ENCODE measurements at regions not wholly inside any gene's neighbourhood (a gene's known extent, or its start where the extent isn't known, plus 50 kb on each side); places are given as distances from the start of the nearest gene placed in this dataset.
"Not testable (repeated sequence)": the region's sequence is repeated elsewhere in the genome, so short reads cannot be mapped to it uniquely, and the experiment has no call there.

DNA sequence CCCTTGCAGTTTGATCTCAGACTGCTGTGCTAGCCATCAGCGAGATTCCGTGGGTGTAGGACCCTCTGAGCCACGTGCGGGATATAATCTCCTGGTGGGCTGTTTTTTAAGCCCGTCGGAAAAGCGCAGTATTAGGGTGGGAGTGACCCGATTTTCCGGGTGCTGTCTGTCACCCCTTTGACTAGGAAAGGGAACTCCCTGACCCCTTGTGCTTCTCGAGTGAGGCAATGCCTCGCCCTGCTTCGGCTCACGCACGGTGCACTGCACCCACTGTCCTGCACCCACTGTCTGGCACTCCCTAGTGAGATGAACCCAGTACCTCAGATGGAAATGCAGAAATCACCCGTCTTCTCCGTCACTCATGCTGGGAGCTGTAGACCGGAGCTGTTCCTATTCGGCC is 728.9 kb upstream of the SPRY2 start:
- H3K79me1 ChIP-seq (ENCODE audit: low read depth, low read length); H3K4ac ChIP-seq (ENCODE audit: low read length); H3K4me1 ChIP-seq (ENCODE audit: control insufficient read depth in 2 of 2, insufficient read depth in 1 of 2, low read depth in 1 of 2, low read length in 2 of 2); H4K91ac ChIP-seq (ENCODE audit: low read depth, low read length, poor library complexity); H2BK120ac ChIP-seq (ENCODE audit: low read depth, low read length); H3K9ac ChIP-seq (ENCODE audit: low read depth, low read length, poor library complexity); H3K23ac ChIP-seq (ENCODE audit: low read depth, low read length, poor library complexity); H4K8ac ChIP-seq (ENCODE audit: low read depth, low read length); H3K36me3 ChIP-seq (replicated peaks in 1 of 2; ENCODE audit: control insufficient read depth in 2 of 2, insufficient read depth in 2 of 2, low read length in 2 of 2); DNase-seq (ENCODE audit: low spot score); H2BK5ac ChIP-seq (ENCODE audit: low read length); H3K27ac ChIP-seq (replicated peaks; ENCODE audit: low read length); H2AFZ ChIP-seq (ENCODE audit: low read length); H2BK12ac ChIP-seq (ENCODE audit: low read length); H3K4me3 ChIP-seq (ENCODE audit: low read length in 2 of 2); H3K27me3 ChIP-seq (ENCODE audit: control insufficient read depth in 3 of 3, insufficient read depth in 3 of 3, low read depth in 1 of 3, low read length in 3 of 3); H2BK15ac ChIP-seq (ENCODE audit: low read length); H3K14ac ChIP-seq (ENCODE audit: low read length); H2AK5ac ChIP-seq (ENCODE audit: low read depth, low read length); H3K9me3 ChIP-seq (replicated peaks in 1 of 2; ENCODE audit: control insufficient read depth in 2 of 2, insufficient read depth in 1 of 2, low read depth in 1 of 2, low read length in 2 of 2); H3K18ac ChIP-seq (ENCODE audit: low read length); H3K4me2 ChIP-seq (ENCODE audit: insufficient read depth, low read length, poor library complexity, severe bottlenecking): not testable (repeated sequence)
- WGBS, 2 donors (ENCODE audit: extremely low coverage in 2 of 2, insufficient read length in 2 of 2, insufficient replicate concordance in 1 of 2): no CpG with 5 or more reads among the region's 18 CpGs

DNA sequence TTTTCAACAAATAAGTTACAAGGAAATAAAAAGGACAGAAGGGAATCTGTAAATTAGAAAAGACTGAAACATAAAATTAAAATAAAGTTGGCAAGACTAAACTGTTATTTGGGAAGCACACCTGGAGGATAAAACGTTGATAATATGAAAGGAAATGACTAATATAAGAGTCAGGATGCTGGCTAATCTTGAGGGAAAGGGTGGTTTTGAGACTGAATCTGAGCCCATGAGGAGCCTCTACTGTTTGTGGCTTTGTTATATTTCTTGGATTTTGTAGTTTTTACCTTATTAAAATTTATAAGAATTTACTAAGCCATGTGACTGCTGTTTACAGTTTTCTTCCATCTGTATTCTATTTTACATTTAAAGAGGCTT is 718.0 kb upstream of the SPRY2 start:
- Histone ChIP-seq H2BK120ac (ENCODE audit: low read depth, low read length) (no peak overlapping the region), H3K4me1 (ENCODE audit: control insufficient read depth in 2 of 2, insufficient read depth in 1 of 2, low read depth in 1 of 2, low read length in 2 of 2) (no peaks in the 10 kb centered on the region), H3K27me3 (ENCODE audit: control insufficient read depth in 3 of 3, insufficient read depth in 3 of 3, low read depth in 1 of 3, low read length in 3 of 3) (no peaks in the 10 kb centered on the region), H3K4me3 (ENCODE audit: low read length in 2 of 2) (no peak overlapping the region), H4K91ac (ENCODE audit: low read depth, low read length, poor library complexity) (no peak overlapping the region), H4K8ac (ENCODE audit: low read depth, low read length) (no peak overlapping the region), H3K4me2 (ENCODE audit: insufficient read depth, low read length, poor library complexity, severe bottlenecking) (no peak overlapping the region), H3K36me3 (replicated peaks in 1 of 2; ENCODE audit: control insufficient read depth in 2 of 2, insufficient read depth in 2 of 2, low read length in 2 of 2) (no peaks in the 10 kb centered on the region), H2BK15ac (ENCODE audit: low read length) (no peak overlapping the region), H3K27ac (replicated peaks; ENCODE audit: low read length) (no peak overlapping the region), H3K79me1 (ENCODE audit: low read depth, low read length) (no peaks in the 10 kb centered on the region), H3K14ac (ENCODE audit: low read length) (no peak overlapping the region), H3K23ac (ENCODE audit: low read depth, low read length, poor library complexity) (no peak overlapping the region), H2BK12ac (ENCODE audit: low read length) (no peak overlapping the region), H2BK5ac (ENCODE audit: low read length) (no peak overlapping the region), H3K4ac (ENCODE audit: low read length) (no peak overlapping the region), H3K18ac (ENCODE audit: low read length) (no peak overlapping the region), H3K9ac (ENCODE audit: low read depth, low read length, poor library complexity) (no peak overlapping the region), H2AK5ac (ENCODE audit: low read depth, low read length) (no peak overlapping the region), H3K9me3 (replicated peaks in 1 of 2; ENCODE audit: control insufficient read depth in 2 of 2, insufficient read depth in 1 of 2, low read depth in 1 of 2, low read length in 2 of 2) (no peaks in the 10 kb centered on the region), H2AFZ (ENCODE audit: low read length) (no peak overlapping the region)
- no peak for DNase-seq (ENCODE audit: low spot score)
- WGBS, 2 donors (ENCODE audit: extremely low coverage in 2 of 2, insufficient read length in 2 of 2, insufficient replicate concordance in 1 of 2): no CpG with 5 or more reads among the region's 1 CpG

- Histone ChIP-seq H3K4ac (ENCODE audit: low read length) (no peak overlapping the region), H2BK15ac (ENCODE audit: low read length) (no peak overlapping the region), H3K4me2 (ENCODE audit: insufficient read depth, low read length, poor library complexity, severe bottlenecking) (no peak overlapping the region), H3K9me3 (replicated peaks in 1 of 2; ENCODE audit: control insufficient read depth in 2 of 2, insufficient read depth in 1 of 2, low read depth in 1 of 2, low read length in 2 of 2) (no peaks in the 10 kb centered on the region), H2AK5ac (ENCODE audit: low read depth, low read length) (no peak overlapping the region), H2BK12ac (ENCODE audit: low read length) (no peak overlapping the region), H2BK120ac (ENCODE audit: low read depth, low read length) (no peak overlapping the region), H3K23ac (ENCODE audit: low read depth, low read length, poor library complexity) (no peak overlapping the region), H3K4me1 (ENCODE audit: control insufficient read depth in 2 of 2, insufficient read depth in 1 of 2, low read depth in 1 of 2, low read length in 2 of 2) (no peaks in the 10 kb centered on the region), H3K4me3 (ENCODE audit: low read length in 2 of 2) (no peak overlapping the region), H3K9ac (ENCODE audit: low read depth, low read length, poor library complexity) (no peak overlapping the region), H4K91ac (ENCODE audit: low read depth, low read length, poor library complexity) (no peak overlapping the region), H2AFZ (ENCODE audit: low read length) (no peak overlapping the region), H3K14ac (ENCODE audit: low read length) (no peak overlapping the region), H3K36me3 (replicated peaks in 1 of 2; ENCODE audit: control insufficient read depth in 2 of 2, insufficient read depth in 2 of 2, low read length in 2 of 2) (no peaks in the 10 kb centered on the region), H3K27me3 (ENCODE audit: control insufficient read depth in 3 of 3, insufficient read depth in 3 of 3, low read depth in 1 of 3, low read length in 3 of 3) (no peaks in the 10 kb centered on the region), H3K27ac (replicated peaks; ENCODE audit: low read length) (no peak overlapping the region), H3K18ac (ENCODE audit: low read length) (no peak overlapping the region), H2BK5ac (ENCODE audit: low read length) (no peak overlapping the region), H3K79me1 (ENCODE audit: low read depth, low read length) (no peaks in the 10 kb centered on the region), H4K8ac (ENCODE audit: low read depth, low read length) (no peak overlapping the region)
- no CpG with 5 or more reads among the region's 3 CpGs for WGBS, 2 donors (ENCODE audit: extremely low coverage in 2 of 2, insufficient read length in 2 of 2, insufficient replicate concordance in 1 of 2)
- DNase-seq (ENCODE audit: low spot score): no peak
Observed at GRCh38 chr13:81058211-81058915, 717.4 kb upstream of the SPRY2 start.

DNA sequence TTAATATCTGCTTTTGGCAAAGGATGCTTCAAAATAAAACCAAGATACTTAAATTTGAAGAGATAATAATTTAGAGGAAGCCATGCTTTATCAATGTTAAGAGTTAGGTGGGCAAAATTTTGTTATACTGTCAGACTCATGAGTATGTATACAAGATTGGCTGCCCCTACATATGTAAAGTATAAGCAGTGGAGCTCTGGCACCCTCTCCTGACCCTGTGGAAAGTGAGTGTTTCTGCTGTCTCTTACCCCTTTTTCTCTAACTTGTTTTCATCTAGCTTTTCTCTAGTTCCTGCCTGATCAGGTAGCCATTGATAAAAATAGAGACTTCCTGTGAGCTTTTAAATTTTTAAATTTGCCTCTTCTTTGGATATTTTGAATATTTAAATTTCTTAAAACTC is 710.9 kb upstream of the SPRY2 start:
- H3K23ac ChIP-seq (ENCODE audit: low read depth, low read length, poor library complexity): no peak overlapping the region
- H3K27ac ChIP-seq (replicated peaks; ENCODE audit: low read length): no peak overlapping the region
- H2BK15ac ChIP-seq (ENCODE audit: low read length): no peak overlapping the region
- H3K36me3 ChIP-seq (replicated peaks in 1 of 2; ENCODE audit: control insufficient read depth in 2 of 2, insufficient read depth in 2 of 2, low read length in 2 of 2): no peaks in the 10 kb centered on the region
- no peak overlapping the region for H2BK120ac ChIP-seq (ENCODE audit: low read depth, low read length)
- no peak overlapping the region for H4K8ac ChIP-seq (ENCODE audit: low read depth, low read length)
- no peaks in the 10 kb centered on the region for H3K79me1 ChIP-seq (ENCODE audit: low read depth, low read length)
- no peak overlapping the region for H3K9ac ChIP-seq (ENCODE audit: low read depth, low read length, poor library complexity)
- H3K18ac ChIP-seq (ENCODE audit: low read length): no peak overlapping the region
- no peak overlapping the region for H3K4ac ChIP-seq (ENCODE audit: low read length)
- no peak overlapping the region for H2BK12ac ChIP-seq (ENCODE audit: low read length)
- H2AK5ac ChIP-seq (ENCODE audit: low read depth, low read length): no peak overlapping the region
- H2BK5ac ChIP-seq (ENCODE audit: low read length): no peak overlapping the region
- no peak overlapping the region for H3K4me2 ChIP-seq (ENCODE audit: insufficient read depth, low read length, poor library complexity, severe bottlenecking)
- no peak for DNase-seq (ENCODE audit: low spot score)
- H3K9me3 ChIP-seq (replicated peaks in 1 of 2; ENCODE audit: control insufficient read depth in 2 of 2, insufficient read depth in 1 of 2, low read depth in 1 of 2, low read length in 2 of 2): no peaks in the 10 kb centered on the region
- H4K91ac ChIP-seq (ENCODE audit: low read depth, low read length, poor library complexity): no peak overlapping the region
- peaks cover 0 to 2% of the 10 kb centered on the region in 2 donors for H3K4me1 ChIP-seq (ENCODE audit: control insufficient read depth in 2 of 2, insufficient read depth in 1 of 2, low read depth in 1 of 2, low read length in 2 of 2)
- no peak overlapping the region for H2AFZ ChIP-seq (ENCODE audit: low read length)
- no peak overlapping the region for H3K14ac ChIP-seq (ENCODE audit: low read length)
- no peaks in the 10 kb centered on the region for H3K27me3 ChIP-seq (ENCODE audit: control insufficient read depth in 3 of 3, insufficient read depth in 3 of 3, low read depth in 1 of 3, low read length in 3 of 3)
- no peak overlapping the region for H3K4me3 ChIP-seq (ENCODE audit: low read length in 2 of 2)

Measured in neuronal stem cell (in vitro differentiated cells).